CD4-positive, alpha-beta T cell treated with Interleukin-15 for 1 hour (primary cell): ENCODE measurements at regions not wholly inside any gene's neighbourhood (a gene's known extent, or its start where the extent isn't known, plus 50 kb on each side); places are given as distances from the start of the nearest gene placed in this dataset.
"Not testable (repeated sequence)": the region's sequence is repeated elsewhere in the genome, so short reads cannot be mapped to it uniquely, and the experiment has no call there.

Experiments used
- DNase-seq: peaks from one replicate; pipeline ENCODE4 v3.0.0-alpha.2; 2020

GRCh38 chr16:16625140-16625539 lies 246.2 kb downstream of the NPIPA7 start:
- DNase-seq, result not testable (repeated sequence)

- DNase-seq, result not testable (repeated sequence)
Measured at GRCh38 chr16:16627865-16628264, 248.9 kb downstream of the NPIPA7 start.

GRCh38 chr16:16638231-16638630 lies 259.3 kb downstream of the NPIPA7 start:
- not testable (repeated sequence) for DNase-seq

- DNase-seq, result not testable (repeated sequence)
Measured at GRCh38 chr16:16638714-16639113, 259.8 kb downstream of the NPIPA7 start.

GRCh38 chr16:16643828-16644227 lies 264.9 kb downstream of the NPIPA7 start:
- not testable (repeated sequence) for DNase-seq

- not testable (repeated sequence) for DNase-seq
Measured at GRCh38 chr16:16648002-16648401, 269.1 kb downstream of the NPIPA7 start.

- not testable (repeated sequence) for DNase-seq
Measured at GRCh38 chr16:16672180-16672812, 293.4 kb downstream of the NPIPA7 start.

- not testable (repeated sequence) for DNase-seq
Measured at GRCh38 chr16:16674820-16675219, 295.9 kb downstream of the NPIPA7 start.

GRCh38 chr16:16721849-16722248 lies 342.9 kb downstream of the NPIPA7 start:
- DNase-seq, result not testable (repeated sequence)

- DNase-seq, result not testable (repeated sequence)
Measured at GRCh38 chr16:16722666-16723065, 343.7 kb downstream of the NPIPA7 start.

- DNase-seq, result not testable (repeated sequence)
Measured at GRCh38 chr16:16723819-16724519, 345.0 kb downstream of the NPIPA7 start.

GRCh38 chr16:16727048-16727447 lies 348.1 kb downstream of the NPIPA7 start:
- not testable (repeated sequence) for DNase-seq

- DNase-seq, result not testable (repeated sequence)
Measured at GRCh38 chr16:16742573-16742972, 363.6 kb downstream of the NPIPA7 start.

- not testable (repeated sequence) for DNase-seq
Measured at GRCh38 chr16:16754992-16755667, 376.2 kb downstream of the NPIPA7 start.

GRCh38 chr16:16763449-16763848 lies 384.5 kb downstream of the NPIPA7 start:
- DNase-seq, result no peak

GRCh38 chr16:16770717-16771116 lies 391.8 kb downstream of the NPIPA7 start:
- DNase-seq, result not testable (repeated sequence)

GRCh38 chr16:16774389-16774788 lies 395.4 kb downstream of the NPIPA7 start:
- DNase-seq, result no peak

GRCh38 chr16:16778332-16778731 lies 399.4 kb downstream of the NPIPA7 start:
- DNase-seq, result no peak

- DNase-seq, result no peak
Measured at GRCh38 chr16:16780588-16780987, 401.6 kb downstream of the NPIPA7 start.

GRCh38 chr16:16782153-16782552 lies 403.2 kb downstream of the NPIPA7 start:
- no peak for DNase-seq

- no peak for DNase-seq
Measured at GRCh38 chr16:16788004-16788403, 409.1 kb downstream of the NPIPA7 start.

GRCh38 chr16:16790597-16790996 lies 411.7 kb downstream of the NPIPA7 start:
- no peak for DNase-seq

GRCh38 chr16:16791051-16791450 lies 412.1 kb downstream of the NPIPA7 start:
- no peak for DNase-seq

GRCh38 chr16:16797239-16797638 lies 418.3 kb downstream of the NPIPA7 start:
- DNase-seq, result no peak
